Activated CD4-positive, alpha-beta T cell treated with anti-CD3 and anti-CD28 coated beads for 1 hour (primary cell): ENCODE measurements at regions not wholly inside any gene's neighbourhood (a gene's known extent, or its start where the extent isn't known, plus 50 kb on each side); places are given as distances from the start of the nearest gene placed in this dataset.

Experiments used
- DNase-seq: peaks from one replicate; pipeline ENCODE4 v3.0.0-alpha.2; 2020

- DNase-seq, result no peak
These were observed 281.8 kb downstream of the MTRR start for GRCh38 chr5:8150791-8151190.

GRCh38 chr5:8156706-8157105, 287.8 kb downstream of the MTRR start:
- DNase-seq, result no peak

- DNase-seq, result no peak
These were observed 288.4 kb downstream of the MTRR start for GRCh38 chr5:8157320-8157822.

- DNase-seq, result no peak
These were observed 307.2 kb downstream of the MTRR start for GRCh38 chr5:8176101-8176693.

GRCh38 chr5:8184455-8185063, 315.6 kb downstream of the MTRR start:
- DNase-seq, result no peak

- no peak for DNase-seq
These were observed 316.9 kb downstream of the MTRR start for GRCh38 chr5:8185852-8186251.

- no peak for DNase-seq
These were observed 320.1 kb downstream of the MTRR start for GRCh38 chr5:8188874-8189565.

- no peak for DNase-seq
These were observed 323.9 kb downstream of the MTRR start for GRCh38 chr5:8192840-8193239.

GRCh38 chr5:8196061-8196460, 327.1 kb downstream of the MTRR start:
- no peak for DNase-seq

GRCh38 chr5:8208307-8208706, 339.4 kb downstream of the MTRR start:
- no peak for DNase-seq

- no peak for DNase-seq
These were observed 340.6 kb downstream of the MTRR start for GRCh38 chr5:8209500-8209899.

- no peak for DNase-seq
These were observed 344.8 kb downstream of the MTRR start for GRCh38 chr5:8213701-8214240.

GRCh38 chr5:8216921-8217320, 348.0 kb downstream of the MTRR start:
- no peak for DNase-seq

GRCh38 chr5:8226148-8226547, 357.2 kb downstream of the MTRR start:
- no peak for DNase-seq

- no peak for DNase-seq
These were observed 358.2 kb downstream of the MTRR start for GRCh38 chr5:8227112-8227511.

- no peak for DNase-seq
These were observed 360.6 kb downstream of the MTRR start for GRCh38 chr5:8229551-8229950.

GRCh38 chr5:8230868-8231267, 361.9 kb downstream of the MTRR start:
- DNase-seq, result no peak

- DNase-seq, result no peak
These were observed 364.5 kb downstream of the MTRR start for GRCh38 chr5:8233479-8233878.

GRCh38 chr5:8234179-8234770, 365.3 kb downstream of the MTRR start:
- DNase-seq, result no peak

- DNase-seq, result no peak
These were observed 369.1 kb downstream of the MTRR start for GRCh38 chr5:8238080-8238479.

GRCh38 chr5:8239198-8239597, 370.2 kb downstream of the MTRR start:
- no peak for DNase-seq

- no peak for DNase-seq
These were observed 370.7 kb downstream of the MTRR start for GRCh38 chr5:8239646-8240045.

GRCh38 chr5:8241076-8241475, 372.1 kb downstream of the MTRR start:
- no peak for DNase-seq

- no peak for DNase-seq
These were observed 372.6 kb downstream of the MTRR start for GRCh38 chr5:8241558-8241957.
